Breast epithelium (tissue), 4 donors: ENCODE measurements at regions not wholly inside any gene's neighbourhood (a gene's known extent, or its start where the extent isn't known, plus 50 kb on each side); places are given as distances from the start of the nearest gene placed in this dataset.

Source experiments
- DNase-seq, 2 donors: peaks; one replicate each; pipeline ENCODE4 v3.0.0-alpha.2; 2019; ENCODE audit warnings: low spot score in 2 of 2
- H3K27ac ChIP-seq, 2 donors: fragments of 200-600 bp; sonication (generic) in 1 of 2; one replicate each; pipeline ENCODE4 v1.5.1; 2016 to 2019; ENCODE audit warnings: mild to moderate bottlenecking in 1 of 2
- H3K27me3 ChIP-seq, 2 donors: fragments of 200-600 bp; sonication (generic) in 1 of 2; one replicate each; pipeline versions ENCODE4 v1.5.1 to v1.6.0; 2017 to 2019; ENCODE audit warnings: control low read depth in 1 of 2, mild to moderate bottlenecking in 1 of 2
- H3K36me3 ChIP-seq: fragments of 200-600 bp; one replicate; pipeline ENCODE4 v1.5.1; 2019
- H3K4me1 ChIP-seq, 2 donors: fragments of 200-600 bp; sonication (generic); one replicate each; pipeline ENCODE4 v1.5.1; 2016 to 2019; ENCODE audit warnings: control low read depth in 1 of 2
- H3K4me3 ChIP-seq, 3 donors: fragments of 200-600 bp; sonication (generic); 1 replicate in 2 of 3; 2 replicates in 1 of 3; pipeline ENCODE4 v1.5.1; 2016 to 2019; ENCODE audit warnings: mild to moderate bottlenecking in 3 of 3, moderate library complexity in 2 of 3
- H3K9me3 ChIP-seq, 2 donors: fragments of 200-600 bp; sonication (generic) in 1 of 2; one replicate each; pipeline ENCODE4 v1.5.1; 2016 to 2019; ENCODE audit warnings: control low read depth in 1 of 2
- POLR2A ChIP-seq: fragments of 450-650 bp; IDR thresholded peaks from one replicate; pipeline ENCODE4 v1.6.1; 2016; ENCODE audit warnings: antibody characterized with exemption, mild to moderate bottlenecking, moderate library complexity
- POLR2AphosphoS5 ChIP-seq, 3 donors: sonication (generic); formaldehyde crosslinking; IDR thresholded peaks; one replicate each; pipeline ENCODE4 v1.6.1; 2017; ENCODE audit warnings: antibody characterized with exemption in 3 of 3
- intact Hi-C: fragments of 100-400 bp; cut with DNase I; formaldehyde crosslinking; loops from one replicate; pipeline ENCODE4 v1.15.1; 2023; ENCODE audit warnings: low total_unique reads
- TF ChIP-seq, protein P1 (sequence below), 3 donors: fragments of 450-650 bp; IDR thresholded peaks; one replicate each; pipeline ENCODE4 v1.5.1; 2016 to 2017; ENCODE audit warnings: antibody characterized with exemption in 3 of 3, mild to moderate bottlenecking in 3 of 3, moderate library complexity in 3 of 3

DNA sequence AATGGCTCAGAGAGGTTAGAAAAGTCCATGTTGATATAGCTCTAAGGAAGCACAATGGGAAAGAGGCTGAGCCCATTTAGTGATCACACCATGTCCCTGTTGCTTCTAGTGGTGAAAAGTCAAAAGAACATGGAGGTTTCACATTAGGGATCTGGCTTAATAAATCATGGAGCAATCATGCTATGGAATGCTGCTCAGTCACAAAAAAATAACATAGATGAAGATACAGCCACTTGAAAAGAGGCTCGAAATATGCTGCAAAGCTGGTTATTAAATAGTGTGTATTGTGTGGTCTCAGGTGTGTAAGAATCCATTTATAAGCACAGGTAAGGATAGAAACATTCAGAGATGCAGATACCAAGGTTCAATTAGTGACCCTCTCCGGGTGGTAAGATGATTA lies 63.6 kb upstream of the CPO start:
- no peak overlapping the region for H3K4me3 ChIP-seq
- TF ChIP-seq POLR2AphosphoS5 (IDR thresholded peaks at IDR 0.05) (no peak), POLR2A (no peak)
- TF ChIP-seq, protein P1, sequence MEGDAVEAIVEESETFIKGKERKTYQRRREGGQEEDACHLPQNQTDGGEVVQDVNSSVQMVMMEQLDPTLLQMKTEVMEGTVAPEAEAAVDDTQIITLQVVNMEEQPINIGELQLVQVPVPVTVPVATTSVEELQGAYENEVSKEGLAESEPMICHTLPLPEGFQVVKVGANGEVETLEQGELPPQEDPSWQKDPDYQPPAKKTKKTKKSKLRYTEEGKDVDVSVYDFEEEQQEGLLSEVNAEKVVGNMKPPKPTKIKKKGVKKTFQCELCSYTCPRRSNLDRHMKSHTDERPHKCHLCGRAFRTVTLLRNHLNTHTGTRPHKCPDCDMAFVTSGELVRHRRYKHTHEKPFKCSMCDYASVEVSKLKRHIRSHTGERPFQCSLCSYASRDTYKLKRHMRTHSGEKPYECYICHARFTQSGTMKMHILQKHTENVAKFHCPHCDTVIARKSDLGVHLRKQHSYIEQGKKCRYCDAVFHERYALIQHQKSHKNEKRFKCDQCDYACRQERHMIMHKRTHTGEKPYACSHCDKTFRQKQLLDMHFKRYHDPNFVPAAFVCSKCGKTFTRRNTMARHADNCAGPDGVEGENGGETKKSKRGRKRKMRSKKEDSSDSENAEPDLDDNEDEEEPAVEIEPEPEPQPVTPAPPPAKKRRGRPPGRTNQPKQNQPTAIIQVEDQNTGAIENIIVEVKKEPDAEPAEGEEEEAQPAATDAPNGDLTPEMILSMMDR (IDR thresholded peaks at IDR 0.05): no peak
- no peaks in the 10 kb centered on the region for H3K4me1 ChIP-seq
- no peak for DNase-seq
- no peaks in the 10 kb centered on the region for H3K9me3 ChIP-seq
- no peaks in the 10 kb centered on the region for H3K36me3 ChIP-seq
- intact Hi-C loops: no loop called here
- H3K27me3 ChIP-seq: no peaks in the 10 kb centered on the region
- H3K27ac ChIP-seq: no peak overlapping the region

DNA sequence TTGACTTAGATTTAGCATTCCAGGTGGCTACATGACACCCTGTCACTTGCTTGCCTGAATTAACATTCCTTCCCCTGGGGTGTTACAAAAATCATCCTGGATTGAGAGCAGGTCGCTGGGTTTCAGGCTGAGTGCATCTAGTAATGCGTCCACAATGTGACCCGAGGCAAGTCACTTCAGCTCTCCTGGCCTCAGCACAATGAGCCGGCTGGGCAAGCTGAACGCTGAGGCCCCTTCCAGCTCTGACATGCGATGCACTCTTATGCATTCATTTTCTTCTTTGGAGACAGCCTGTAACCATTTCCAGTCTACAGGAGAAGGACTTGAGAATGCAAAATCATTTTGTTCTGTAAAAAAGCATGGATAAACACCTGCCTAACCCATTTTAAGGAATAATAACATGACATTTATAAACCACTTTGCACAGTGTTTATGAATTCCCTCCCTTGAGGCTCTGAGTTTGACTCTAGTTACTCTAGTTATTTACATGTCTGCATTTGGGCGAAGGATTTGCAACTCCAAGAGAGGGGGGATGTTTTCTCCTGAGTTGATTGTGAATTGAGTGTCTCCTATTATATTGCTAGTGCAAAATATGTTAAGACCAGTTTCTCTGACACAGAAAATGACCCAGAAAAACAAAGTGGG lies 63.0 kb upstream of the CPO start:
- no peaks in the 10 kb centered on the region for H3K27me3 ChIP-seq
- no peaks in the 10 kb centered on the region for H3K36me3 ChIP-seq
- intact Hi-C loops: no loop called here
- H3K4me1 ChIP-seq: no peaks in the 10 kb centered on the region
- TF ChIP-seq, protein P1 (IDR thresholded peaks at IDR 0.05): no peak
- TF ChIP-seq POLR2A (no peak), POLR2AphosphoS5 (IDR thresholded peaks at IDR 0.05) (no peak)
- H3K4me3 ChIP-seq: no peak overlapping the region
- no peaks in the 10 kb centered on the region for H3K9me3 ChIP-seq
- no peak for DNase-seq
- no peak overlapping the region for H3K27ac ChIP-seq

DNA sequence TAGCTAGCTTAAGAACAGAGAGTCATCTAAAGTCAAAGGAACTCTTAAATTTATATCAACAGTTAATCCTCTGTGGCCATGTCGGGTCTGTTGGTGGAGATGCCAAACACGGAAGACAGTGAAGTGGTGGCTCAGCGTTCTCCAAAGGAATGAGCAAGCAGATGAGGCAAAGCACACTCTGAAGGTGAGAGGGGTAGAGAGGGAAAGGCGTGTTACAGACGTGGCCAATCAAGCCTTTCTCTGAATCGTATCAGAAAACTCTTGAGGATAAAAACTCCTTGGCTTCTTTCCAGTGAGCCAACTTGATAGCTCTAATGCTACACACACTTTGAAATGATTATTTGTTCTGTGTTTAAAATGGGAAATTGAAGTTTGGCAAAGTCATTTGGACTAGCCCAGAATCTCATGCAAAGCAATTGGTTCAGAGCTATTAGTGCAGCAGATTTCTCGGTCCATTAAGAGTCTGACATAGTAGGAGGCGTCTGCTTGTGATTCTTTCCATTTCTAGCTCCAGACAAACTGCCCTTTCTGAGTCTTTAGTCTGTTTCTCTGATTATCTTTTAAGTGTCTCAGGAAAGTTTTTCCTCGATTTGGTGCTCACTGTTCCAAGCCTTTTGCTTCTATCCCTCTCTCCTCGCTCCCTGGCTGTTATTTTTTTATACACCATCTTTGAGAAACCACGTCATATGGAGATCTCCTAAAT lies 57.5 kb upstream of the CPO start:
- H3K4me3 ChIP-seq: no peak overlapping the region
- H3K36me3 ChIP-seq: no peaks in the 10 kb centered on the region
- no peak overlapping the region for H3K27ac ChIP-seq
- H3K9me3 ChIP-seq: no peaks in the 10 kb centered on the region
- TF ChIP-seq POLR2A (no peak), POLR2AphosphoS5 (IDR thresholded peaks at IDR 0.05) (no peak)
- TF ChIP-seq, protein P1 (IDR thresholded peaks at IDR 0.05): no peak
- H3K4me1 ChIP-seq: no peaks in the 10 kb centered on the region
- intact Hi-C loops: loop anchor here (10.0 kb wide), 1 partner anchor 123 kb away; no protein-coding TSS in a partner anchor
- no peaks in the 10 kb centered on the region for H3K27me3 ChIP-seq
- DNase-seq: no peak

DNA sequence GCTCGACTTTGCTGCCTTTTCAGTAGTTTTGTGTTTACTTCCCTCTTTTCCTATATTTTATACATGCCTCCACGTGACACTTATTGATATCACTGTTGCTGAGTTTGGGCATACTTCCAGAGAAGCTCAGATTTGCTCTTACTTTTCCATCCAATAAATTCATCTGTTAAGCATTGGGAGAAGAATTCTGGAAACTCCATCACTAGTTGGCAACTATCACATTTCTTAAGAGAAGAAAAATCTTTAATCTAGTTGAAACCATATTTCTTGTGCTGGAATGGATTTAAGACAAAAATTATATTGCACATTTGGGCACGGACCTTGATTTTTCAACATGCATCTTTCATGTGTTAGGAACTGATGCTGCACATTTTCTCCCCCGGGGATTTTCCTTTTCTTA lies 52.6 kb upstream of the CPO start:
- intact Hi-C loops: loop anchor here (10.0 kb wide), 1 partner anchor 118 kb away; no protein-coding TSS in a partner anchor
- Histone ChIP-seq H3K27ac (no peak overlapping the region), H3K36me3 (no peaks in the 10 kb centered on the region), H3K27me3 (no peaks in the 10 kb centered on the region), H3K9me3 (no peaks in the 10 kb centered on the region), H3K4me3 (no peak overlapping the region), H3K4me1 (no peaks in the 10 kb centered on the region)
- DNase-seq: no peak
- no peak for TF ChIP-seq POLR2AphosphoS5 (IDR thresholded peaks at IDR 0.05)
- TF ChIP-seq, protein P1 (IDR thresholded peaks at IDR 0.05): no peak
- no peak for TF ChIP-seq POLR2A

DNA sequence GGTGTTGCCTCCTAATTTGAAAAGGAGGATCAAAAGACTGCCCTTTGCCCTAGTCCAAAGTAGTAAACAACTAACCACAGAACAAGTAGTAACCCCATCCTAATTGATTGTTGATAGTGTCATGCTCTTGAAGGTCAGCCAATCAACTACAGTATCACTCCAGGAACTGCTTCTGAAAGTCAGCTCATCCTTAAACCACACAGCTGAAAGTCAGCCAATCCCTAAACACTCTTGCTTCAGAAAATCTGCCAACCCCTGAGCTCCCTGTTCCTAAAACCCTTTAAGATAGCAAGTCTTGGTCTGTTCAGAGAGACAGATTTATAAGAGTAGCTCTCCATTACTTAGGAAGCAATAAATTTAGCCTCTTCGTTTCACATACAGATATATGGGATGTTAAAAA lies 51.6 kb upstream of the CPO start:
- no peaks in the 10 kb centered on the region for H3K27me3 ChIP-seq
- no peaks in the 10 kb centered on the region for H3K9me3 ChIP-seq
- intact Hi-C loops: loop anchor here (10.0 kb wide), 1 partner anchor 117 kb away; no protein-coding TSS in a partner anchor
- H3K4me1 ChIP-seq: no peaks in the 10 kb centered on the region
- no peaks in the 10 kb centered on the region for H3K36me3 ChIP-seq
- TF ChIP-seq, protein P1 (IDR thresholded peaks at IDR 0.05): no peak
- H3K27ac ChIP-seq: no peak overlapping the region
- no peak overlapping the region for H3K4me3 ChIP-seq
- DNase-seq: no peak
